ENCODE measurements at regions not wholly inside any gene's neighbourhood (a gene's known extent, or its start where the extent isn't known, plus 50 kb on each side); places are given as distances from the start of the nearest gene placed in this dataset.

- no peaks in the 10 kb centered on the region for H3K27me3 Mint-ChIP-seq (ENCODE audit: low read depth)
- H3K4me3 Mint-ChIP-seq = no peak overlapping the region
- H3K4me1 Mint-ChIP-seq = no peaks in the 10 kb centered on the region
- H3K9me3 Mint-ChIP-seq = peaks cover 9% of the 10 kb centered on the region
- no peak for DNase-seq (ENCODE audit: low read depth, low spot score)
- TF ChIP-seq CTCF (conservative IDR thresholded peaks at IDR 0.05) = no peak
- H3K36me3 Mint-ChIP-seq (ENCODE audit: low read depth) = no peaks in the 10 kb centered on the region
- H3K27ac Mint-ChIP-seq (ENCODE audit: unreplicated experiment) = no peak overlapping the region
Measured at GRCh38 chr5:85479849-85480248, 1095.2 kb upstream of the EDIL3 start.

GRCh38 chr5:85484982-85485574, 1100.4 kb upstream of the EDIL3 start:
- TF ChIP-seq CTCF (conservative IDR thresholded peaks at IDR 0.05) = no peak
- Mint-ChIP-seq H3K9me3 (peaks cover 11% of the 10 kb centered on the region), H3K27ac (ENCODE audit: unreplicated experiment) (no peak overlapping the region), H3K36me3 (ENCODE audit: low read depth) (peaks cover 2% of the 10 kb centered on the region), H3K4me3 (no peak overlapping the region), H3K4me1 (no peaks in the 10 kb centered on the region), H3K27me3 (ENCODE audit: low read depth) (no peaks in the 10 kb centered on the region)
- no peak for DNase-seq (ENCODE audit: low read depth, low spot score)

GRCh38 chr5:85488295-85488694, 1103.6 kb upstream of the EDIL3 start:
- H3K9me3 Mint-ChIP-seq = peaks cover 19% of the 10 kb centered on the region
- H3K36me3 Mint-ChIP-seq (ENCODE audit: low read depth) = peaks cover 2% of the 10 kb centered on the region
- H3K27me3 Mint-ChIP-seq (ENCODE audit: low read depth) = no peaks in the 10 kb centered on the region
- no peak for DNase-seq (ENCODE audit: low read depth, low spot score)
- no peak for TF ChIP-seq CTCF (conservative IDR thresholded peaks at IDR 0.05)
- H3K4me3 Mint-ChIP-seq = no peak overlapping the region
- H3K27ac Mint-ChIP-seq (ENCODE audit: unreplicated experiment) = no peak overlapping the region
- no peaks in the 10 kb centered on the region for H3K4me1 Mint-ChIP-seq

GRCh38 chr5:85500869-85501268, 1116.2 kb upstream of the EDIL3 start:
- H3K27me3 Mint-ChIP-seq (ENCODE audit: low read depth) = no peaks in the 10 kb centered on the region
- peaks cover 3% of the 10 kb centered on the region for H3K9me3 Mint-ChIP-seq
- no peak for TF ChIP-seq CTCF (conservative IDR thresholded peaks at IDR 0.05)
- H3K36me3 Mint-ChIP-seq (ENCODE audit: low read depth) = no peaks in the 10 kb centered on the region
- H3K27ac Mint-ChIP-seq (ENCODE audit: unreplicated experiment) = no peak overlapping the region
- H3K4me1 Mint-ChIP-seq = no peaks in the 10 kb centered on the region
- no peak for DNase-seq (ENCODE audit: low read depth, low spot score)
- H3K4me3 Mint-ChIP-seq = no peak overlapping the region

GRCh38 chr5:85512896-85513295, 1104.8 kb upstream of the COX7C start:
- DNase-seq (ENCODE audit: low read depth, low spot score) = no peak
- Mint-ChIP-seq H3K4me3 (no peak overlapping the region), H3K9me3 (peaks cover 14% of the 10 kb centered on the region), H3K4me1 (no peaks in the 10 kb centered on the region), H3K27me3 (ENCODE audit: low read depth) (no peaks in the 10 kb centered on the region), H3K36me3 (ENCODE audit: low read depth) (no peaks in the 10 kb centered on the region), H3K27ac (ENCODE audit: unreplicated experiment) (no peak overlapping the region)
- TF ChIP-seq CTCF (conservative IDR thresholded peaks at IDR 0.05) = no peak
